ENCODE measurements at regions not wholly inside any gene's neighbourhood (a gene's known extent, or its start where the extent isn't known, plus 50 kb on each side); places are given as distances from the start of the nearest gene placed in this dataset.

GRCh38 chr9:135419106-135419505 lies 60.5 kb upstream of the PPP1R26 start:
- no peak for TF ChIP-seq CTCF (IDR thresholded peaks at IDR 0.05; ENCODE audit: extremely low read depth, missing control alignments)

GRCh38 chr9:135422341-135422944 lies 57.1 kb upstream of the PPP1R26 start:
- TF ChIP-seq CTCF (IDR thresholded peaks at IDR 0.05; ENCODE audit: extremely low read depth, missing control alignments): no peak
- no peak for DNase-seq (ENCODE audit: low spot score)

More at GRCh38 chr9:135419106-135419505, 60.5 kb upstream of the PPP1R26 start:
- DNase-seq (ENCODE audit: low spot score): no peak

- no peak for DNase-seq (ENCODE audit: low spot score)
- no peak for TF ChIP-seq CTCF (IDR thresholded peaks at IDR 0.05; ENCODE audit: extremely low read depth, missing control alignments)
These were observed 55.9 kb upstream of the PPP1R26 start for GRCh38 chr9:135423725-135424124.
